GM18505 (cell line): ENCODE measurements at regions not wholly inside any gene's neighbourhood (a gene's known extent, or its start where the extent isn't known, plus 50 kb on each side); places are given as distances from the start of the nearest gene placed in this dataset.
"Not testable (repeated sequence)": the region's sequence is repeated elsewhere in the genome, so short reads cannot be mapped to it uniquely, and the experiment has no call there.

ENCODE experiments used
- ATAC-seq: cut with Tn5 transposase; IDR thresholded peaks from one replicate; pipeline ENCODE4 v1.9.1; 2021; ENCODE audit not compliant: unreplicated experiment

- not testable (repeated sequence) for ATAC-seq
These were observed 528.6 kb downstream of the IRS2 start for GRCh38 chr13:109257761-109258157.
